C4-2B (cell line): ENCODE measurements at regions not wholly inside any gene's neighbourhood (a gene's known extent, or its start where the extent isn't known, plus 50 kb on each side); places are given as distances from the start of the nearest gene placed in this dataset.

Source experiments
- ZFX ChIP-seq: fragments of 450-650 bp; IDR thresholded peaks from 2 replicates; pipeline ENCODE4 v1.6.1; 2017
- TF ChIP-seq, protein P1 (sequence below): fragments of 450-650 bp; conservative IDR thresholded peaks from 2 replicates; pipeline ENCODE4 v1.5.1; 2017; ENCODE audit warnings: mild to moderate bottlenecking

DNA sequence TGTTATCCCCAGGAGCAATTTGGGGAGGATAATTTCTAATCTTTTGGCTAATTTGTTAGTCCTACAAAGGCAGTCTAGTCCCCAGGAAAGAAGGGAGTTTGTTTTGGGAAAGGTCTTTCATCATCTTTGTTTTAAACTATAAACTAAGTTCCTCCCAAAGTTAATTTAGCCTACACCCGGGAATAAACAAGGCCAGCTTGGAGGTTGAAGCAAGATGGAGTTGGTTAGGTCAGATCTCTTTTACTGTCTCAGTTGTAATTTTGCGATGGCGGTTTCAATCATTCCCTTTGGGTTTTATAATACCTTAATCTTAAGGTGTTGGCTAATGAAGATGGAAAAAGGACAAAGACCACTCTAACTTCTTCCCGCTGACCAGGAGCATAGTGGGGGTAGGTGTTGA lies 166.4 kb upstream of the NAMPT start:
- TF ChIP-seq, protein P1, sequence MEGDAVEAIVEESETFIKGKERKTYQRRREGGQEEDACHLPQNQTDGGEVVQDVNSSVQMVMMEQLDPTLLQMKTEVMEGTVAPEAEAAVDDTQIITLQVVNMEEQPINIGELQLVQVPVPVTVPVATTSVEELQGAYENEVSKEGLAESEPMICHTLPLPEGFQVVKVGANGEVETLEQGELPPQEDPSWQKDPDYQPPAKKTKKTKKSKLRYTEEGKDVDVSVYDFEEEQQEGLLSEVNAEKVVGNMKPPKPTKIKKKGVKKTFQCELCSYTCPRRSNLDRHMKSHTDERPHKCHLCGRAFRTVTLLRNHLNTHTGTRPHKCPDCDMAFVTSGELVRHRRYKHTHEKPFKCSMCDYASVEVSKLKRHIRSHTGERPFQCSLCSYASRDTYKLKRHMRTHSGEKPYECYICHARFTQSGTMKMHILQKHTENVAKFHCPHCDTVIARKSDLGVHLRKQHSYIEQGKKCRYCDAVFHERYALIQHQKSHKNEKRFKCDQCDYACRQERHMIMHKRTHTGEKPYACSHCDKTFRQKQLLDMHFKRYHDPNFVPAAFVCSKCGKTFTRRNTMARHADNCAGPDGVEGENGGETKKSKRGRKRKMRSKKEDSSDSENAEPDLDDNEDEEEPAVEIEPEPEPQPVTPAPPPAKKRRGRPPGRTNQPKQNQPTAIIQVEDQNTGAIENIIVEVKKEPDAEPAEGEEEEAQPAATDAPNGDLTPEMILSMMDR, result no peak
- TF ChIP-seq ZFX, result no peak
